Kidney capillary endothelial cell (primary cell): ENCODE measurements at regions not wholly inside any gene's neighbourhood (a gene's known extent, or its start where the extent isn't known, plus 50 kb on each side); places are given as distances from the start of the nearest gene placed in this dataset.

Experiments used
- DNase-seq: peaks from one replicate; pipeline ENCODE4 v3.0.0-alpha.2; 2018; ENCODE audit warnings: low spot score

DNA sequence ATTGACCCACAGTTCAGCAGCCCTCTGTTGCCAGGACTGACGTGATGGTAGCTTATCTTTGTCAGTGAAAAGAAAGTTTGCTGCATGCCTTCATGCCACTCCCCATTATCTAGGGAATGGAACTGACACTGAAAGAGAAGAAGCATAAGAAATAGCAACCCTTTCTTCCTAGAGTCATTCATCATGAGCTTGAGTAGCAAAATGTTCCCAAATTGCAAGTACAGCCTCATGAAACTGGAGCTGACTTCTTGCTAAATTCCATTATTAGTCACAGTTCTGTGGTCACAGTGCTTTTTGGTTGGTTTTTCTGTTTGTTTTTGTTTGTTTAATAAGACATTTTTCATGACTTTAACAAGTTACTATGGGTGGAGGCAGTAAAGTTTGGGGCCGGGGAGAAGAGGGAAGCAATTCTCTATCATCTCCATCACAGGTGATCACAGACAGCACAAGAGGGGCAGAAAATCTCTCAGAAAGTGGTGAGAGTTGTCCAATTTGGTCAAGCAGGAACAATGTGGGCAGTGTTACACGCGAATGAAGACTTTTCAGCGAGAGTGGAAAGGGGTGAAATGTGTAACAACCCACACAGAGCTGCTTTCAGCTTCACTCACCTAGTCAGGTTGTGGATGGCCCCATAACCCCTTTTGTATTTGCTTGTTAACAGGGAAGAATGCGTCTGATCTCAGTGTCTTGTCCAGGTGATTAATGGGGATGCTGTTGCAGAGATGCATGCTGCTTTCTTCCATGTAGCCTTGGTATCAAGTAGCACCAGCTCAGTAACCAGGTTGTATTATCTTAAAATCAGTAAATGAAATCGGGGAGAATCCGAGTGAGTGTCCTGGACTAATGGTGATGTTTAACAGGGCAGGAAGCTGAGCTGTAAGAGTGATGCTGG is 440.4 kb downstream of the DMRT2 start:
- no peak for DNase-seq

GRCh38 chr9:1492156-1492555 is 442.0 kb downstream of the DMRT2 start:
- no peak for DNase-seq

- DNase-seq = no peak
Observed at GRCh38 chr9:1495282-1496030, 445.3 kb downstream of the DMRT2 start.

DNA sequence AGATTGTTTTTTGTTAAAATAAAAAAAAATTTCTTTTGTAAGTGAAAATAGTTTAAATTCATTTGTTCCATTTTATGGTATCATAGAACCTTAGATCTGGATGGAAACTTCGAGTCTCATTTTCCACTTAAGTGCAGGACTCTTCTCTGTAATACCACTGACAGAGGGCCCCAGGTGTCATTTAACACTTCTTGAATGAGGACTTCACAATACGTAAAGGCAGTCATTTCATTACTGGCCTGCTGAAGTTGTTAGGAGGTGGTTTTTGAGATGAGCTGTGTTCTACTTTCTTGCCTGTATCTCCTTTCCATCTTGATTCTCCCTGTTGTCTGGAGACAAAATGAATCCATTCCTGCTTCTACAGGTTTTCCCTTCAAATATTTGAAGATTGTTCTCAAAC is 455.3 kb downstream of the DMRT2 start:
- DNase-seq = no peak

DNA sequence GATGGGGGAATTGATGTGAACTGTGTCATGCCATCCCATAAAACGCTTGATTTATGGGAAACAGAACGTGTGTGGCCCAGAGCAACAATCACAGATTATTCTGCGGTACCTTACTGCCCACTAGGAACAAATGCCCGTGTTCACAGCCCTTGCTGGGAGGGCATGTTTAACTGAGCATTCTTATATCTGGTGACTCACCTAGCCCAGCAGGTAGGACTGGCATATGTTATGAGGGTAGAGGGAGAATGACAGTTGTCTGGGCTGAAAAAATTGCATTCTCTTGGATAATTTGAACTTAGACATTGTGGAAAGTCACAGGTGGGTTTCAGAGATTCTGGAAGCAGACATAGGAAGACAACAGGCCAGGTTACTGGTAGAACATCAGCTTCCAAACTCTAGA is 460.6 kb downstream of the DMRT2 start:
- no peak for DNase-seq

GRCh38 chr9:1513105-1513504 is 462.9 kb downstream of the DMRT2 start:
- no peak for DNase-seq

DNA sequence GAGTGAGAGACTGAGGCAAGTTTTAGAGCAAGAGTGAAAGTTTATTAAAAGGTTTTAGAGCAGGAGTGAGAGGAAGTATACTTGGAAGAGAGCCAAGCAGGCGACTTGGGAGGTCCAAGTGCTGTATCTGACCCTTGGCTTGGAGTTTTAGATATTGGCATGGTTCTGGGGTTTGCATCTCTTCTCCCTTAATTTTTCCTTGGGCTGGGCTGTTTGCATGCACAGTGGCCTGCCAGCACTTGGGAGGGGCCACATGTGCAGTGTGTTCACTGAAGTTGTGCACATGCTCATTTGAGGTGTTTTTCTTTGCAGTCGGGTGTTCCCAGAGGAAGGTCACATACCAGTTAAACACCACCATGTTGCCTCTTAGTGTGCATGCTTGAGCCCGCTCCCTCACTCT is 464.1 kb downstream of the DMRT2 start:
- no peak for DNase-seq

GRCh38 chr9:1514776-1515363 is 464.7 kb downstream of the DMRT2 start:
- DNase-seq = no peak

DNA sequence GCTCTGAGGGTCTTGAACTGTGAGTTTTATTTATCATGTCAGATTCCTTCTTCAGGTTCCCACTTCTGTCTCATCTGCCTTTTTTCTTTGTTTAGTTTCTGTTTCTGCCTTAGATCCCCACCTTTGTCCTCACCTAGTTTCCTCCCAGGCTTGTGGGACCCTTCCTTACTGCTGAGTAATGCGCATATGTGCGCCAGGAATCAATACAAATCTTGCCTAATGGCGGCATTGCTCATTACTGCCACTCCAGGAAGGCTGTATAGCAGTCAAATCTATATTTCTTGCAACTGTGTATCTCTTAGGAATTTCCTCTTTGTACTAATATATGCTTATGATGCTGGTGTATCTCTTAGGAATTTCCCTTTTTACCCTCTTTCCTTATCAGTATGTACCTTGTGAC is 465.4 kb downstream of the DMRT2 start:
- no peak for DNase-seq

DNA sequence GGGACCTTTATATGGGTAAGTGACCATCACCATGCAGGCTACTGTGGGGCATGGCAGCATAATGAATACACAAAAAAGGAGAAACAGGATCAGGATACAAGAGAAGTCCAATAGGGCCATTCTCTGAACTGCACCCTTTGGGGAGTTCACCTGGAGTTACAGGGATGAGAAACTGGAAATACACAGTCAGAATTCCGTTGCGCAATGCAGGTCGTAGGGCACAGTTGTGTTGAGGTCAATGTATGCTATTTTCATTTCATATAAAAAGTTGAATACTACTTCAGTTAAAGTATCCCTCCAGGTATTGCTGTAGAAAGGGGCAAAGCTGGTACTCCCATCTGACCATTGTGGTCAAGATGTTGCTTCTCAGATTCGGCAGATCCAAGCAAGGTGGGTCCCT is 471.4 kb downstream of the DMRT2 start:
- no peak for DNase-seq

DNA sequence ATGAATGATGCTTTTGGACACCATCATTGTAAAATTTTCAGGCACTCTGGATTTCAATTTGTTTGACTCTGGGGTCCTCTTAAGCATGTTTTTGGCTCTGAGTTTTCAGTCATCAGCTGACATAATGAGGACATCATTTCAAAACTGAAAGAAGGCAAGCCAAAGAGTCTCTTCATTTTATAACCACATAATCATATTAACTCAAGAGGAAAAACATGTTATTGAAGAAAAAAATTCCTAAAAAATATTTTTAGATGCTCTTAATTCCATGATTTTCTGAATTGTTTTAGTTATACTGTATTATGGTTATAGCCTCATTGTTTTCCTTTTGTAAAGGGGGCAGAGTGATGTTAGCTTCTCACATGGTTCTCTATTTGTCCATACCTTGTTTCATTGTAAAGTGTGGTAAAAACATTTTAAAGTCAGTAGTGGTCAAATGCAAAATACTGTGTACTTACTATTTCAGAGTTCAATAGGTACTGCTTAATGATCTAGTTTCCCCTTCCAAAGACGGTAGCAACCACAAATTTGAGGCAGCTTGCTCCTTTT is 472.1 kb downstream of the DMRT2 start:
- no peak for DNase-seq

DNA sequence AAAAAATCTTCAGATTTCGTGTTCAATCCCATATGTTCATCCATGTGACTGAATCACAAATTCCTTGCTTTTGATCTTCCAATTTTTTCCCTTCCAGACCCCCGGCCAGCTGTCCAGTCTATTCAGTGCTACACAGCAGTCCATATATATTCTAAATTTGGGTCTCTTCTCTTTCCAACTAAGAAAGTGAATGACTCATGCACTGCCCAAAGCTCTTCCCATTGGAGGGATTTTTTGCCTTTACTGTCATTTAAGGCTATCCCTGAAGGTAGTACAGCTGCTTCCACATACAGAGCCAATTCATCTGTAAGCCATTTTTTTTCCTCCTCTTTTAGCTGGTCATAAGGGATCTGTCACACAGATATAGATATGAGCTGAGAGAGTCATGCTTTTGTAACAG is 478.3 kb downstream of the DMRT2 start:
- DNase-seq = no peak

DNA sequence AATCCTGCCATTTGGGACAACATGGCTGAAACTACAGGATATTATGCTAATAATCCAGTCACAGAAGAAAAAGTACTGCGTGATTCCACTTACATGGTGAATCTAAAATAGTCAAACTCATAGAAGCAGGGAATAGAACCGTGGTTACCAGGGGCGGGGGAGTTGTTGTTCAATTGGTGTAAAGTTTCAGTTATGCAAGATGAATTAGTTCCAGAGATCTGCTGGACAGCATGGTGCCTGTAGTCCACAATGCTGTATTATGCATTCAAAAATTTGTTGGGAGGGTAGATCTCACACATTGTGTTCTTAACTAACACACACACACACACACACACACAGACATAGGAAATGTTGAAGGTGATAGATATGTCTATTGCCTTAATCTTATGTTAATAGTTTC is 480.5 kb downstream of the DMRT2 start:
- no peak for DNase-seq

DNA sequence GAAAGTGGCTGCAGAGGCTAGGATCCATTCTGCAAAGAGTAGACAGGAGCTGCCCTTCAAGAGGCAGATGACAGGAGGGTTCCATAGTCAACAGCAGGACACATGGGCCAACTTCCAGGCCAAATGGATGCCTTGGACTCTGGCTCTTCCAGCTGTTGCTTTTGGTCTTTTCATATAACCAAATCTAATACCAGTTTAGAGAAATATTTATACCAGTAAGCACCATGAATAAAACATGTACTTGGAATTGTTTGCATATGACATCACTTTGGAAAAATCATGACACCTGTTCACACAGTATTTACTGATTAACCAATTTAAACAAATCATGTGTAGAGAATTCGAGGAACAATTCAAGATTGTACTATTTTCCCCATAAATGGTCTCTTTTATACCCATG is 481.3 kb downstream of the DMRT2 start:
- DNase-seq = no peak

GRCh38 chr9:1532171-1532570 is 482.0 kb downstream of the DMRT2 start:
- DNase-seq = no peak

GRCh38 chr9:1535051-1535450 is 480.1 kb upstream of the SMARCA2 start:
- no peak for DNase-seq

DNA sequence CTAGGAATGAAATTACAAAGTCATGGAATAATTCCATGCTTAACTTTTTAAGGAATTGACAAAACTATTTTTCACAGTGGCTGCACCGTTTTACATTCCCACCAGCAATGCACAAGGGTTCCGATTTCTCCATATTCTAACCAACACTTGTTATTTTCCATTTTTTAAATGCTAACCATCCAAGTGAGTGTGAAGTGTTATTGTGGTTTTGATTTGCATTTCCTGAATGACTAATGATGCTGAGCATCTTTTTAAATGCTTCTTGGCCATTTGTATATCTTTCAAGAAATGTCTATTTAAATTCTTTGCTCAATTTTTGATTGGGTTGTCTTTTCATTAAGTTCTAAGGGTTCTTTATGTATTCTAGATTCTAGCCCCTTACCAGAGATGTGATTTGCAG is 479.5 kb upstream of the SMARCA2 start:
- no peak for DNase-seq

DNA sequence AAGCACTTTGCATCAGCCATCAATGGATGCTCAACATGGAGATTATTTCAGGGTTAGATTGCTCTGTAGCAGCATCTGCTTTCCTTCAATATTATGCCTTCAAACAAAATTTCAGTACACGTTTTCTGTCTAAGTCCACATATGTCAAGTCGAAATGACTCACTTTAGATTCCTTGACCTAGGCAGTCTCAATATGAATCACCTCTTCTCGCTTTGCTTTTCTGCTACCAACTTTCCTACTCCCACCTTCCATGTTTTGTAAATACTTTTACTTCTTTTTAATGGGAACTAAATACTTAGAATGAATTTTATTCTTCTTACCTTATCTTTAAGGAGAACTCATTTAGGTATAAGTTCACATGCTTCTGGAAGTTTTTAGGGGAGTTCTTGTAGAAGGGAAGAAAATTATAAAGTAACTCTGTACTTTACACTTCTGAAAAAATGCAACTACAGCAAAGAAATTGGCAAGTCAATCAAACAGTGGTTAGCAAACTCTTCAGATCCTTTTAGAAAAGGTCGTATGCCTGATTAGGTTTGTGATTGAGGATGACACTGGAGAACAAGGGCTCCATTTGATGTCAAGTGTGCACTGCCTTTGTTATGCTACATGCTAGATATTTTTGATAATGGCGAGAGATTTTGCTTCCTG is 478.5 kb upstream of the SMARCA2 start:
- no peak for DNase-seq

DNA sequence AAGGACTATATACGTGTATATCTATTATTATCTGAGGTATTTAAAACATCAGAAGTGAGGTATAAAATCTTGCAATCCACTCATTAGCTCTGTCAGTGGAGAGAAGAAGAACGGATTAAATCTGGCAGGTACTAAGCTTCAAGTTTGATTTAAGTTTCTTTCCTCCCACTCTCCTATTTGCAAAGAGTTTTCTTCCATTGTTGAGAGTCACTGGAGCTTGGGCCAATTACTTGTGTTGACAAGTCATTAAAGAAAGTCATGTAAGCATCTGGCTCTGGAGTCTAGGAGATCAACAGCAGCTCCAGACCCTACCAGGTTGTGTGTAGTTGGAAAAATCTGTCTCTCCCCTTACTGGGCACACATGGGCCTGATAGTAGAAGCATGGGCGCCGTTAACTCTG is 476.8 kb upstream of the SMARCA2 start:
- DNase-seq = no peak

GRCh38 chr9:1539216-1539615 is 475.9 kb upstream of the SMARCA2 start:
- no peak for DNase-seq

DNA sequence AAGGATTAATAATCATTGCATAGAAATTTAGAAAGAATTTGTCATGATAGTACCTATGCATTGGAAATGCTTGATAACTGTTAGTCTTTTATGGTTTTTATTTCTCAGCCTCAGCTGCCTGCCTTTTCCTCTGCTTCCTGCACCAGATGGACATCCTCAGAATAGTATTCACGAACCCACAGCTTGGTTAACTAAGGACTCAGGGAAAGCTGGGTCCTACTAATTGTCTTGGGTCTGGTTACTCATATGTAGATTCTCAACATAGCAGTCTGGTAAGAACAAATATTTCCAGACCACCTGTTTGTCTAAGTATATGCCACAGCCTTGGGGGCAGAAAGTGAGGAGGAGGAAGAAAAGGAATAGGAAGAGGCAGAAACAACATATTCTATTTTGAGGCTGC is 464.5 kb upstream of the SMARCA2 start:
- no peak for DNase-seq
